ENCODE measurements at regions not wholly inside any gene's neighbourhood (a gene's known extent, or its start where the extent isn't known, plus 50 kb on each side); places are given as distances from the start of the nearest gene placed in this dataset.

DNA sequence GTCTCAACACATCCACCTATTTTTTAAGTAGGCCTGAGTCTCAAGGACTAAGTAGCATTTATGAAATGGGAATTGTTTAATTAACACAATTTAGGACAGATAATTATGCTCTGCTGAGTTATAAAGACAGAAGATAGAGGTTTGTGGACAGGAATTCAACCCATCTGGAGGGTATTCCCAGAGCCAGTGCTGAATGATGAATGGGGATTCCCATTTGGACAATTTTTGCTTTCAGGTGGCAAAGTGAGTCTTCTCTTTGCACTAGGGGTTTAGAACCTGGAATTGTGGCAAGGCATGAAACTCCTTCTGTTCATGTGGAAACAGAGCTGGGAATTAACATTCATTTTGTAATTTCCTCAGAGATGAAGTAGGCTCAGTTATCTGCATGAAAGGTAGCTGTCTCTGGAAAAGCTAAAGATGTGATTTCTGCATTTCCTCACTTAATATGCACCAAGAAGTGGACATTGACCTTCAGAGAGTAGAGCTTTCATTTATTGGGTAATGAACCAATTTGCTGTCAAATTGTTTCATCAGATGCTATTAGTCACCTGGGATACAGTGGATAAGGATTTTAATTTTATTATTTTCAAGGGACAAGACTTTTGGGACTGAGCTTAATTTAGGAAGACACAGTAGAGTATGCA lies 212.1 kb upstream of the NRXN1 start:
- intact Hi-C loops (cut with DNase I), result no loop called here
- Histone ChIP-seq H3K4me1 (ENCODE audit: insufficient read depth) (no peaks in the 10 kb centered on the region), H3K4me3 (no peak overlapping the region), H3K36me3 (no peaks in the 10 kb centered on the region), H3K27ac (no peak overlapping the region), H3K27me3 (no peaks in the 10 kb centered on the region), H3K9me3 (no peaks in the 10 kb centered on the region)
- TF ChIP-seq, protein P1, sequence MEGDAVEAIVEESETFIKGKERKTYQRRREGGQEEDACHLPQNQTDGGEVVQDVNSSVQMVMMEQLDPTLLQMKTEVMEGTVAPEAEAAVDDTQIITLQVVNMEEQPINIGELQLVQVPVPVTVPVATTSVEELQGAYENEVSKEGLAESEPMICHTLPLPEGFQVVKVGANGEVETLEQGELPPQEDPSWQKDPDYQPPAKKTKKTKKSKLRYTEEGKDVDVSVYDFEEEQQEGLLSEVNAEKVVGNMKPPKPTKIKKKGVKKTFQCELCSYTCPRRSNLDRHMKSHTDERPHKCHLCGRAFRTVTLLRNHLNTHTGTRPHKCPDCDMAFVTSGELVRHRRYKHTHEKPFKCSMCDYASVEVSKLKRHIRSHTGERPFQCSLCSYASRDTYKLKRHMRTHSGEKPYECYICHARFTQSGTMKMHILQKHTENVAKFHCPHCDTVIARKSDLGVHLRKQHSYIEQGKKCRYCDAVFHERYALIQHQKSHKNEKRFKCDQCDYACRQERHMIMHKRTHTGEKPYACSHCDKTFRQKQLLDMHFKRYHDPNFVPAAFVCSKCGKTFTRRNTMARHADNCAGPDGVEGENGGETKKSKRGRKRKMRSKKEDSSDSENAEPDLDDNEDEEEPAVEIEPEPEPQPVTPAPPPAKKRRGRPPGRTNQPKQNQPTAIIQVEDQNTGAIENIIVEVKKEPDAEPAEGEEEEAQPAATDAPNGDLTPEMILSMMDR (IDR thresholded peaks at IDR 0.05), result no peak
- no peak for TF ChIP-seq POLR2A (IDR thresholded peaks at IDR 0.05)
- TF ChIP-seq EP300 (IDR thresholded peaks at IDR 0.05), result no peak
- DNase-seq, result no peak

DNA sequence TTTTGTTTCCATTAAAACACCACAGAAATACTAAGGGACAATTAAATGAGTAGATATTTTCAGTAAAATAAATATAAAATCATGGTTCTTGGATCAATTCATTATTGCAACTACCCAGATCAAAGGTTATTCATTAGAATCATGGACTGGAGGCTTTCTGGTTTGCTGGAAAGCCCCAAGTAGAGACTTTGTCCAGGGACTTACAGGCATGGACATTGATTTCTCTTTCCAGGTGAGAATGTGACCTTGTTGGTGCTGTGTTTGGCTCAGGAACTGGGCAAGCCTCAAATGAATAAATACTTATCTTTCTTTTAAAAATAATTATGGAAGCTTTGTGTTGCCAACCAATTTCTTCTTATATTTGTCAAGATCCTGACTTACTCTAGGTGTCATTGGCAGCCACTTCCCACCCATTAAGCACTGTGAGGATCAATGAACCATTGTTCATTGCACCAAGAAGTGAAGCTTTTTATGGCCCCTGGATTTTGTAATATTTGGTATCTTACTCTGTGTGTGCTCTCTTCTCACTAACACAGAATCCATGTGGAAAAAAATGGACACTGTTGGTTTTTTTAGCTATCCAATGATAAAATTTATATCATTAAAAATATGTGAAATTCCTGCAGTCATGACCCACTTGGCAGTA lies 205.8 kb upstream of the NRXN1 start:
- no peak for DNase-seq
- Histone ChIP-seq H3K27me3 (no peaks in the 10 kb centered on the region), H3K27ac (no peak overlapping the region), H3K36me3 (no peaks in the 10 kb centered on the region), H3K4me1 (ENCODE audit: insufficient read depth) (no peaks in the 10 kb centered on the region), H3K4me3 (no peak overlapping the region), H3K9me3 (no peaks in the 10 kb centered on the region)
- intact Hi-C loops (cut with DNase I), result no loop called here
- TF ChIP-seq, protein P1 (IDR thresholded peaks at IDR 0.05), result no peak

DNA sequence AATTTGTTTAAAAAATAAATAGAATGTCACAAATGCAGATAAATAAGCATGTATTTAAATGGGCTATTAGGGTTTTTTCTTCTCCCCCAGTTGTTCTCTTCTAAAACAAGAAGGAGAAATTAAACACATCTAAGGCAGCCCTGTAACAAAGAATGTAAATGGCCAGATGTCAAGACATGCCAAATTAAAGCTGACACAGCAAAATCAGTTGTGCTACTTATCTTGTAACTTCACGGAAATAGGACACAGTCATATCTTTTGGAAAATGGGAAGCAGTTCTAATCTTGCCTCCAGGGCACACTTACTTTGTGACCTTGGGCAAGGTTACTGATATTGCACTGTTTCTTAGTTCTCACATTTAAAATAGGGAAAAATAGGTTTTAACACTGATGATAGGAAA lies 200.1 kb upstream of the NRXN1 start:
- no peaks in the 10 kb centered on the region for H3K27me3 ChIP-seq
- no peak overlapping the region for H3K27ac ChIP-seq
- no peaks in the 10 kb centered on the region for H3K36me3 ChIP-seq
- H3K4me3 ChIP-seq, result no peak overlapping the region
- TF ChIP-seq EP300 (IDR thresholded peaks at IDR 0.05) (no peak), POLR2A (IDR thresholded peaks at IDR 0.05) (no peak)
- TF ChIP-seq, protein P1 (IDR thresholded peaks at IDR 0.05), result no peak
- no peaks in the 10 kb centered on the region for H3K9me3 ChIP-seq
- no peaks in the 10 kb centered on the region for H3K4me1 ChIP-seq (ENCODE audit: insufficient read depth)
- 5 to 10% (median 7%) methylated on average over 1 of the region's 1 CpG for WGBS, 3 donors
- no peak for DNase-seq
- intact Hi-C loops (cut with DNase I), result no loop called here

DNA sequence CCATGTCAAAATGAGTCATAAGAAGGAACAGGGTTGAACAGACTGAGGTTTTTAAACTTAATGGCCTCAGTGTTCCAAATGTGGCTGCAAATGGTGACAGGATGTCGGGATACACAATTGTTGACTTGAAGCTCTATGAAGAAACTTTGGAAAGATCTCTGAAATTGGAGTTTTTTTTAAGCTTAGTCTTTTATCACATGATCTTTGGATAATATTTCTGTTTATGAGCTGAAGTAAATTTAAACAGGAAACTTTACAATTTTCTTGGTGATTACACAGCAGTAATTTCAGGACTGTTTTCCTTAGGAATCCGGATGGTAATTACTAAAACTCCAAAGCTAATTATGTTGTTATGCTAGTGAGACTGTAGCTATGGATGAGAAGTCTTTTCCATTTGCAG lies 199.1 kb upstream of the NRXN1 start:
- Histone ChIP-seq H3K27ac (no peak overlapping the region), H3K4me1 (ENCODE audit: insufficient read depth) (no peaks in the 10 kb centered on the region), H3K9me3 (no peaks in the 10 kb centered on the region), H3K27me3 (no peaks in the 10 kb centered on the region), H3K36me3 (no peaks in the 10 kb centered on the region), H3K4me3 (no peak overlapping the region)
- TF ChIP-seq, protein P1 (IDR thresholded peaks at IDR 0.05), result no peak
- TF ChIP-seq EP300 (IDR thresholded peaks at IDR 0.05) (no peak), POLR2A (IDR thresholded peaks at IDR 0.05) (no peak)
- 74 to 79% (median 79%) methylated on average over 2 of the region's 2 CpGs for WGBS, 3 donors
- intact Hi-C loops (cut with DNase I), result no loop called here
- no peak for DNase-seq
